ENCODE measurements at regions not wholly inside any gene's neighbourhood (a gene's known extent, or its start where the extent isn't known, plus 50 kb on each side); places are given as distances from the start of the nearest gene placed in this dataset.
"Not testable (repeated sequence)": the region's sequence is repeated elsewhere in the genome, so short reads cannot be mapped to it uniquely, and the experiment has no call there.

GRCh38 chr5:123936548-123936947 lies 424.6 kb downstream of the CSNK1G3 start:
- in situ Hi-C loops (cut with HindIII; ENCODE audit: low pct_ligation_motif_present, low sequenced_read_pairs) = no loop called here
- Histone ChIP-seq H3K4me3 (ENCODE audit: low read depth, low read length) (no peak overlapping the region), H3K36me3 (replicated peaks) (no peaks in the 10 kb centered on the region), H3K27me3 (replicated peaks) (no peaks in the 10 kb centered on the region), H3K27ac (no peak overlapping the region)
- DNase-seq = no peak
- TF ChIP-seq, protein P1, sequence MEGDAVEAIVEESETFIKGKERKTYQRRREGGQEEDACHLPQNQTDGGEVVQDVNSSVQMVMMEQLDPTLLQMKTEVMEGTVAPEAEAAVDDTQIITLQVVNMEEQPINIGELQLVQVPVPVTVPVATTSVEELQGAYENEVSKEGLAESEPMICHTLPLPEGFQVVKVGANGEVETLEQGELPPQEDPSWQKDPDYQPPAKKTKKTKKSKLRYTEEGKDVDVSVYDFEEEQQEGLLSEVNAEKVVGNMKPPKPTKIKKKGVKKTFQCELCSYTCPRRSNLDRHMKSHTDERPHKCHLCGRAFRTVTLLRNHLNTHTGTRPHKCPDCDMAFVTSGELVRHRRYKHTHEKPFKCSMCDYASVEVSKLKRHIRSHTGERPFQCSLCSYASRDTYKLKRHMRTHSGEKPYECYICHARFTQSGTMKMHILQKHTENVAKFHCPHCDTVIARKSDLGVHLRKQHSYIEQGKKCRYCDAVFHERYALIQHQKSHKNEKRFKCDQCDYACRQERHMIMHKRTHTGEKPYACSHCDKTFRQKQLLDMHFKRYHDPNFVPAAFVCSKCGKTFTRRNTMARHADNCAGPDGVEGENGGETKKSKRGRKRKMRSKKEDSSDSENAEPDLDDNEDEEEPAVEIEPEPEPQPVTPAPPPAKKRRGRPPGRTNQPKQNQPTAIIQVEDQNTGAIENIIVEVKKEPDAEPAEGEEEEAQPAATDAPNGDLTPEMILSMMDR (IDR thresholded peaks at IDR 0.05; ENCODE audit: low read depth, low read length, missing control alignments) = no peak

DNA sequence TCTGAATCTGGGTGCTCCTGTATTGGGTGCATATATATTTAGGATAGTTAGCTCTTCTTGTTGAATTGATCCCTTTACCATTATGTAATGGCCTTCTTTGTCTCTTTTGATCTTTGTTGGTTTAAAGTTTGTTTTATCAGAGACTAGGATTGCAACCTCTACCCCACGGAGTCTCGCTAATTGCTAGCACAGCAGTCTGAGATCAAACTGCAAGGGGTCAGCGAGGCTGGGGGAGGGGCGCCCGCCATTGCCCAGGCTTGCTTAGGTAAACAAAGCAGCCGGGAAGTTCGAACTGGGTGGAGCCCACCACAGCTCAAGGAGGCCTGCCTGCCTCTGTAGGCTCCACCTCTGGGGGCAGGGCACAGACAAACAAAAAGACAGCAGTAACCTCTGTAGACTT lies 421.8 kb downstream of the CSNK1G3 start:
- H3K36me3 ChIP-seq (replicated peaks); DNase-seq; H3K27me3 ChIP-seq (replicated peaks); in situ Hi-C loops (cut with HindIII; ENCODE audit: low pct_ligation_motif_present, low sequenced_read_pairs); H3K27ac ChIP-seq; H3K4me3 ChIP-seq (ENCODE audit: low read depth, low read length): not testable (repeated sequence)

- H3K4me3 ChIP-seq (ENCODE audit: low read depth, low read length) = no peak overlapping the region
- in situ Hi-C loops (cut with HindIII; ENCODE audit: low pct_ligation_motif_present, low sequenced_read_pairs) = no loop called here
- no peaks in the 10 kb centered on the region for H3K36me3 ChIP-seq (replicated peaks)
- H3K27ac ChIP-seq = no peak overlapping the region
- TF ChIP-seq, protein P1 (IDR thresholded peaks at IDR 0.05; ENCODE audit: low read depth, low read length, missing control alignments) = no peak
- no peak for DNase-seq
- H3K27me3 ChIP-seq (replicated peaks) = no peaks in the 10 kb centered on the region
Measured at GRCh38 chr5:123929055-123929474, 417.1 kb downstream of the CSNK1G3 start.

DNA sequence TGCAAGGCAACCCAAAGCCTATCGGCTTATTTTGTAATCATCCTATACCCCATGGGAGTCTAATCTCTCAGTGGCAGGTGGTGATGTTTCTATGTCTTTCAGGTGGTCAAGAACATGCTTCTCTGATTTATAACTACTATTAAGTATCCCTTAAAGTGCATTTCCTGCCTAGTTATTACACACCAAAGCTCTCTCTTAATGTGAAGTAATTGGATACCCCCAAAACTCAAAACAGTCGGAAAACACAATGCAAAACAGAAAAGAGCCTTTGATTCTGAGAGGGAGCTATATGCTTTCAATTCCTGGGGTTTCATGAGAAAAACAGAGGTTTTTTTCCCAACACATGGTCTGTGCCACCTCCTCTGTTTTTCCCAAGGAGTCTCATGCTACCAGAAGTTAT lies 416.4 kb downstream of the CSNK1G3 start:
- no peak overlapping the region for H3K4me3 ChIP-seq (ENCODE audit: low read depth, low read length)
- in situ Hi-C loops (cut with HindIII; ENCODE audit: low pct_ligation_motif_present, low sequenced_read_pairs) = no loop called here
- no peak for DNase-seq
- no peaks in the 10 kb centered on the region for H3K27me3 ChIP-seq (replicated peaks)
- H3K27ac ChIP-seq = no peak overlapping the region
- no peaks in the 10 kb centered on the region for H3K36me3 ChIP-seq (replicated peaks)
- TF ChIP-seq, protein P1 (IDR thresholded peaks at IDR 0.05; ENCODE audit: low read depth, low read length, missing control alignments) = no peak

DNA sequence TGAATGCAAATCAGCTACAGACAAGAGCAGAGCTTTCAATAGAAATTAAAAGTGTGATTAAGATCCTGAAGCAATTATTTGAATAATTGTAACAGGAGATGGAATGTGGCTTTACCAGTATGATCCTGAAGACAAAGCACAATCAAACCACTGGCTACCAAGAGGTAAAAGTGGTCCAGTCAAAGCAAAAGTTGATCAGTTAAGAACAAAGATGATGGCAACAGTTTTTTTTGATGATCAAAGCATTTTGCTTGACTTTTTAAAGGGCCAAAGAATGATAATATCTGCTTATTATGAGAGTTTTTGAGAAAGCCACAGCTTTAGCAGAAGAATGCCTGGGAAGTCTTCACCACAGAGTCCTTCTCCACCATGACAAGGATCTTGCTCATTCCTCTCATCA lies 409.2 kb downstream of the CSNK1G3 start:
- TF ChIP-seq, protein P1 (IDR thresholded peaks at IDR 0.05; ENCODE audit: low read depth, low read length, missing control alignments) = no peak
- Histone ChIP-seq H3K36me3 (replicated peaks) (no peaks in the 10 kb centered on the region), H3K27ac (no peak overlapping the region), H3K4me3 (ENCODE audit: low read depth, low read length) (no peak overlapping the region), H3K27me3 (replicated peaks) (no peaks in the 10 kb centered on the region)
- DNase-seq = no peak
- in situ Hi-C loops (cut with HindIII; ENCODE audit: low pct_ligation_motif_present, low sequenced_read_pairs) = no loop called here

DNA sequence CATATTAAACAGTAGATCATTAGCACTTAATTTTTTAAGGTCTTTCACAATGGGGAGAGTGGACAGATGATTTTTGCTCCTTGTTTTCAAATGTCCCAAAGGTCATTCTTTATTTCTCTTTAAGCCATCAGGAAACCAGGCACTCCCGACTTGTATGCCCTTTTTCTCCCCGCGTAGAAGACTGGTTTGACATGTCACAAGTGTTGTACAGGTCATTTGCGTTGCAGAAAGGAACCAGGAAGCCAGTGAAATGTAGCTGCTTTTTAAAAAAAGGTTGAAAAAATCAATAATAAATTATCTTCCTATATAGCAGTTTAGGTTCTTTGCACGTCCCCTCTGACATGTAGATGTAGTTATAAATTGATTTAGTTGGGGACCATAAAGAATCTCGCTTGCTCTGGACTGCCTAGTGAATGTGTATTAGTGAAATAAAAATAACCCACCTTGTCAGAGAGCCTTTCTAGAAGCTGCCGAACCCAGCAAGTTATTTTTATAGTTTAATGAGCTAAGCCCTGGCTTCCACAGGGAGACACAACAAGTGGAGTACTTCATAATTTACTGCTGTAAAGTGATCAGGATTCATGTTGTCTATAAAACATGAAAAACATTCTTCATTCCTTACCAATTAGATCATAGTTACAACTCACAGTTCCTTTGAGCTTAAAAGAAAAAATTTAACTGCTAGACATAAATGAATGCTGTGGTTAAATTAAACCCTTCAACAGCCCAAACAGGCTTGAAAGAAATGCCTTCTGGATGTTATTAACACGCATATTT lies 404.6 kb downstream of the CSNK1G3 start:
- Histone ChIP-seq H3K36me3 (replicated peaks) (no peaks in the 10 kb centered on the region), H3K4me3 (ENCODE audit: low read depth, low read length) (no peak overlapping the region), H3K27ac (no peak overlapping the region), H3K27me3 (replicated peaks) (no peaks in the 10 kb centered on the region)
- DNase-seq = peak; percentile 4
- TF ChIP-seq, protein P1 (IDR thresholded peaks at IDR 0.05; ENCODE audit: low read depth, low read length, missing control alignments) = no peak
- in situ Hi-C loops (cut with HindIII; ENCODE audit: low pct_ligation_motif_present, low sequenced_read_pairs) = no loop called here
